ENCODE measurements at regions not wholly inside any gene's neighbourhood (a gene's known extent, or its start where the extent isn't known, plus 50 kb on each side); places are given as distances from the start of the nearest gene placed in this dataset.

- TF ChIP-seq CTCF (IDR thresholded peaks at IDR 0.05) = no peak
- no peak overlapping the region for H3K9ac ChIP-seq
- no peaks in the 10 kb centered on the region for H3K9me3 ChIP-seq (ENCODE audit: control insufficient read depth, low read length)
- H3K79me2 ChIP-seq = no peaks in the 10 kb centered on the region
- H3K27ac ChIP-seq = no peak overlapping the region
- no peak overlapping the region for H3K4me3 ChIP-seq (ENCODE audit: low read depth, low read length)
- no peaks in the 10 kb centered on the region for H3K27me3 ChIP-seq (ENCODE audit: control insufficient read depth, insufficient read depth, low read length)
- H2AFZ ChIP-seq = no peak overlapping the region
- H3K36me3 ChIP-seq (ENCODE audit: control insufficient read depth, insufficient read depth, low read length) = no peaks in the 10 kb centered on the region
- H3K4me2 ChIP-seq (ENCODE audit: low read length) = no peak overlapping the region
- H3K4me1 ChIP-seq = peaks cover 6% of the 10 kb centered on the region
Observed at GRCh38 chr12:124651516-124652273, 84.3 kb upstream of the NCOR2 start.

GRCh38 chr12:124650912-124651311, 83.5 kb upstream of the NCOR2 start:
- Histone ChIP-seq H3K4me3 (ENCODE audit: low read depth, low read length) (no peak overlapping the region), H3K9ac (no peak overlapping the region), H3K36me3 (ENCODE audit: control insufficient read depth, insufficient read depth, low read length) (no peaks in the 10 kb centered on the region), H3K27ac (no peak overlapping the region), H2AFZ (no peak overlapping the region), H3K9me3 (ENCODE audit: control insufficient read depth, low read length) (no peaks in the 10 kb centered on the region), H3K79me2 (no peaks in the 10 kb centered on the region), H3K4me1 (peaks cover 6% of the 10 kb centered on the region), H3K4me2 (ENCODE audit: low read length) (no peak overlapping the region), H3K27me3 (ENCODE audit: control insufficient read depth, insufficient read depth, low read length) (no peaks in the 10 kb centered on the region)
- no peak for TF ChIP-seq CTCF (IDR thresholded peaks at IDR 0.05)

GRCh38 chr12:124648710-124649384, 81.4 kb upstream of the NCOR2 start:
- no peak for TF ChIP-seq CTCF (IDR thresholded peaks at IDR 0.05)
- H3K27me3 ChIP-seq (ENCODE audit: control insufficient read depth, insufficient read depth, low read length) = no peaks in the 10 kb centered on the region

GRCh38 chr12:124647316-124647715, 79.9 kb upstream of the NCOR2 start:
- Histone ChIP-seq H3K79me2 (no peaks in the 10 kb centered on the region), H3K9ac (no peak overlapping the region), H3K36me3 (ENCODE audit: control insufficient read depth, insufficient read depth, low read length) (no peaks in the 10 kb centered on the region), H3K27me3 (ENCODE audit: control insufficient read depth, insufficient read depth, low read length) (no peaks in the 10 kb centered on the region), H3K9me3 (ENCODE audit: control insufficient read depth, low read length) (no peaks in the 10 kb centered on the region), H2AFZ (no peak overlapping the region), H3K27ac (no peak overlapping the region), H3K4me1 (no peaks in the 10 kb centered on the region), H3K4me3 (ENCODE audit: low read depth, low read length) (no peak overlapping the region), H3K4me2 (ENCODE audit: low read length) (no peak overlapping the region)
- TF ChIP-seq CTCF (IDR thresholded peaks at IDR 0.05) = no peak

More at GRCh38 chr12:124648710-124649384, 81.4 kb upstream of the NCOR2 start:
- Histone ChIP-seq H3K4me2 (ENCODE audit: low read length) (no peak overlapping the region), H3K4me3 (ENCODE audit: low read depth, low read length) (no peak overlapping the region), H3K9ac (no peak overlapping the region), H3K79me2 (no peaks in the 10 kb centered on the region), H3K36me3 (ENCODE audit: control insufficient read depth, insufficient read depth, low read length) (no peaks in the 10 kb centered on the region), H3K9me3 (ENCODE audit: control insufficient read depth, low read length) (no peaks in the 10 kb centered on the region), H3K27ac (no peak overlapping the region), H2AFZ (no peak overlapping the region), H3K4me1 (no peaks in the 10 kb centered on the region)
